ENCODE measurements at regions not wholly inside any gene's neighbourhood (a gene's known extent, or its start where the extent isn't known, plus 50 kb on each side); places are given as distances from the start of the nearest gene placed in this dataset.
"Not testable (repeated sequence)": the region's sequence is repeated elsewhere in the genome, so short reads cannot be mapped to it uniquely, and the experiment has no call there.

DNA sequence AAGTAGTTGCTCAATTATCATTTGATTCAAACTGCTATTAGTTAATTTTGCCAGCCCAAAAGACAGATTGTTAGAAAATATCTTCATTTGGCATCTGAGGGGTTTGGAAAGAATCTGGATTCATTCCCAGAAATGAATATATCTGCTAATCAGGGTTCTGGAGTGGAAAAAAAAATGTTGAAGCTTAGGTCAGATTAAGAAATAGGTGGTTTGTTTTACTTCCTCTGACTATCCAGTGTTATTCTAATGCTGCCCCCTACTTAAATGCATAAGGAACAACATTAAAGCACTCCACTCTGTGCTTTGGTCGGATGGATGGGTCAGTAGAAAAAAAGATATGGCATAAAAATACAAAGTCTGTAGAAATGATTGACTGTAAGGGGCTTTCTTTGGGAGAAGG, 89.0 kb downstream of the LUZP4 start:
- in situ Hi-C loops (cut with HindIII; ENCODE audit: low pct_unique_long_range_greater_than_20kb, low sequenced_read_pairs): no loop called here
- no peak for DNase-seq (ENCODE audit: low read depth in 1 of 2, low spot score in 1 of 2)
- no peak for TF ChIP-seq JUND (IDR thresholded peaks at IDR 0.05; ENCODE audit: low read depth)

DNA sequence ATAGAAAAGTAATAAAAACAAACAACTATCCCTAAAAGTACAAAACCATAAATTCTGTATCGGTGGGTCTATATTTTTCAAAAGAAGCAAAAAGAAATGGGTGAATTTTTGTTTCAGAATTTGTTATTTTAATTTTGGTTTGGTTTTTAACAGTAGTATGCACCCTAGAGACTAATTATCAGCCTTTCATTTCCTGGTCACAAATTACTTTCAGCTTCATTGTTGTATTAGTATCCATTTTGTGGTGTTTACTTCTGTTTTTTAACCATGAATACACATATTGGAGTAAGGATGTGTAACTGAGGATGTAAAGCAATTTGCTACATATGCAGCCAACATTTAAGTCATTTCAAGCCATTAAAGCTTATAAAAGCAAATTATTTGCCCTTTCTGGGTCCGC, 97.8 kb downstream of the LUZP4 start:
- TF ChIP-seq JUND (IDR thresholded peaks at IDR 0.05; ENCODE audit: low read depth): no peak
- no peak for DNase-seq (ENCODE audit: low read depth in 1 of 2, low spot score in 1 of 2)
- in situ Hi-C loops (cut with HindIII; ENCODE audit: low pct_unique_long_range_greater_than_20kb, low sequenced_read_pairs): no loop called here

DNA sequence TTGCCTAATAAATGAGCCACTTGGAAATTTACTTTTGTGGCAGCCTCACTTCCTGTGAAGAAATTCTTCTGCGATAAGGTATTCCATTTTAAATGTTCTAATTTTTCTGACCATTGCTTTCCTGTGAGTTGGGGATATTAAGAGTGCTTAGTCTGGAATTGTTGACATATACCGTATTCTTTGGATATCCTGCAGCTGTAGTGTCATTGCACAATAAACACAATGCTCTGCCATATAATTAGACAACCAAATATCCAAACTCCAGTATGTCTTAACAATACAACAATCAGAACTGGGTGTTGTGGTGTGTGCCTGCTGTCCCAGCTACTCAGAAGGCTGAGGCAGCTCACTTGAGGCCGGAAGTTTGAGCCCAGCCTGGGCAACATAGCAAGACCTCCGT, 99.4 kb downstream of the LUZP4 start:
- no peak for TF ChIP-seq JUND (IDR thresholded peaks at IDR 0.05; ENCODE audit: low read depth)
- no peak for DNase-seq (ENCODE audit: low read depth in 1 of 2, low spot score in 1 of 2)
- in situ Hi-C loops (cut with HindIII; ENCODE audit: low pct_unique_long_range_greater_than_20kb, low sequenced_read_pairs): no loop called here

DNA sequence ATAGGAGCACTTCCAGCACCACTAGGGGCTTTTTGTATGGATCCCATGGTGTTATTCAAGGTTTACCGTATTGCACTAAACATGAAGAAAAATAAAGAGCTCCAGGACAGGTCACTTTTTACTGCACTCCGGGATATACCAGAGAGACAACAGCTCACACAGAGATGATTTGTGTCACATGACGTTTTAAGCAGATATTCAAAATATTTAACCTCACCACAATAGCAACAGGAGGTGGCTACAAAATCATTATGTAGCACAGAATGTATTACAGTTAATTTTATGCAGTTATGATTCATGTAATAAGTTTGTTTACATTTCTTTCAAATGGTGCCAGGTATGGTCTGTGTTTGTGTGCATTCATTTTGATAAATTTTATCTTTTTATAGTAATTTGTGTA, 100.6 kb downstream of the LUZP4 start:
- in situ Hi-C loops (cut with HindIII; ENCODE audit: low pct_unique_long_range_greater_than_20kb, low sequenced_read_pairs): no loop called here
- TF ChIP-seq JUND (IDR thresholded peaks at IDR 0.05; ENCODE audit: low read depth): no peak
- no peak for DNase-seq (ENCODE audit: low read depth in 1 of 2, low spot score in 1 of 2)

DNA sequence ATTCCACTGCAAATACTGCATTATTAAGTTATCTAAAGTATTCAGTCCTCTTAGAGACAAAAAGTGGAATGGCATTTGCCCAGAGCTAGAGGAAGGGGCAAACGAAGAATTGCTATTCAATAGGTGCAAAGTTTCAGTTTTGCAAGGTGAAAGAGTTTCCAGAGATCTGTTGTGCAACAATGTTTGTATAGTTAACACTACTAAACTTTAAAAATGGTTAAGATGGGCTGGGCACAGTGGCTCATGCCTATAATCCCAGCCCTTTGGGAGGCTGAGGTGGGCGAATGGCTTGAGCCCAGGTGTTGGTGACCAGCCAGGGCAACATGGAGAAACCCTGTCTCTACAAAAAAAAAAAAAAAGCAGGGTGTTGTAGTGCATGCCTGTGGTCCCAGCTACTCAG, 102.5 kb downstream of the LUZP4 start:
- in situ Hi-C loops (cut with HindIII; ENCODE audit: low pct_unique_long_range_greater_than_20kb, low sequenced_read_pairs): no loop called here
- DNase-seq (ENCODE audit: low read depth in 1 of 2, low spot score in 1 of 2): no peak
- TF ChIP-seq JUND (IDR thresholded peaks at IDR 0.05; ENCODE audit: low read depth): no peak

DNA sequence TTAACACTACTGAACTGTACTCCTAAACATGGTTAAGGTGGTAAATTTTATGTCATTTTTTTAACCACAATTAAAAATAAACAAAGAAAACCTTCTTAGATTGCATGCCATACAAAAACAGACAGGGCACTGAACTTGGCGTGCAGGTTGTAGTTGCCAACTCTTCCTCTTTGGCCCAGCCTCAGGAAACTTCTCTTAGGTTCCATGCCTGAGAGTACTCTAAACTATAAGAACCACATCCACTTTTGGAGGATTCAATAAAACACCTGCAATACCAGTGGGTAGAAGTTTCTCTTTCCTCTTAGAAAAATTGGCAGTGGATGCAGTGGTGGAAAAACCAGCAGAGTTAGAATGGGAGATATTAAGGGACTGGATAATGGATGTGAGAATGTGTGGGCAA, 103.4 kb downstream of the LUZP4 start:
- DNase-seq (ENCODE audit: low read depth in 1 of 2, low spot score in 1 of 2): no peak
- no peak for TF ChIP-seq JUND (IDR thresholded peaks at IDR 0.05; ENCODE audit: low read depth)
- in situ Hi-C loops (cut with HindIII; ENCODE audit: low pct_unique_long_range_greater_than_20kb, low sequenced_read_pairs): no loop called here

DNA sequence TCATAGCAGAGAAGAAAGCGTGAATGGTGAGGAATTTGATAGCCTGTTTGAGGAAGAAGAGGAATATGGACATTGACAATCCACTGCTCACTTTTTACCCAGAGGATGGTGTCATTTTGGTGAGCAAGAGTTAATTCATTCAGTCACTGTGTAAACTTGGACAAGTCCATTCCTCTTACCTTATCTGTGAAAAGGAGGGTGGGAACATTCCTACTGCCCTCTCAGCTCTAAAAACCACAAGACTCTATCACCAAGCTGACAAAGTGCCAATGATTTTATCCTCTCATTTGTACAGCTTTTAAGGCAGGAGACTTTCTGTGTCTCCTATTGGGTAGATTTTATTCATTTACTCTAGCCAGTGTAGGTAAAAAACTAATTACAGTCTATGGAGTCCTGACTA, 103.8 kb downstream of the LUZP4 start:
- TF ChIP-seq JUND (IDR thresholded peaks at IDR 0.05; ENCODE audit: low read depth): no peak
- in situ Hi-C loops (cut with HindIII; ENCODE audit: low pct_unique_long_range_greater_than_20kb, low sequenced_read_pairs): no loop called here
- no peak for DNase-seq (ENCODE audit: low read depth in 1 of 2, low spot score in 1 of 2)

DNA sequence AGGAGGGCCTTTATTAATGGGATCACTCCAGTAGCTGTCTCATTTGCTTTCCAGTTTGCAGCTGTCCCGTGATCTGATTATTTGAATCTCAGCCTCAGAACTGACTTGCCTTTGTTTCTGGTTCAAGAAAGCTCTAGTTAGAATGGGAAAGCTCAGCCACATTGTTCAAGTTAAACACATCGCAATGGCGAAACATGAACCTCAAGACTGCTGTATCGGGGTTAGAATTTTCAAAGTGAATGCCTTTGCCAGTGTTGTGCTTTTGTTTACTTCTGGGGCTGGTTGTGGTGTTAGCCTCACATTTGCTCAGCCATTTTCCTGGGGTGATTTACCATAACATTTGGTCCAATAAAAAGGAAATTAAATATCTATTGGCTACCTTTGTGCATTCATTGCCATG, 105.3 kb downstream of the LUZP4 start:
- in situ Hi-C loops (cut with HindIII; ENCODE audit: low pct_unique_long_range_greater_than_20kb, low sequenced_read_pairs): not testable (repeated sequence)

DNA sequence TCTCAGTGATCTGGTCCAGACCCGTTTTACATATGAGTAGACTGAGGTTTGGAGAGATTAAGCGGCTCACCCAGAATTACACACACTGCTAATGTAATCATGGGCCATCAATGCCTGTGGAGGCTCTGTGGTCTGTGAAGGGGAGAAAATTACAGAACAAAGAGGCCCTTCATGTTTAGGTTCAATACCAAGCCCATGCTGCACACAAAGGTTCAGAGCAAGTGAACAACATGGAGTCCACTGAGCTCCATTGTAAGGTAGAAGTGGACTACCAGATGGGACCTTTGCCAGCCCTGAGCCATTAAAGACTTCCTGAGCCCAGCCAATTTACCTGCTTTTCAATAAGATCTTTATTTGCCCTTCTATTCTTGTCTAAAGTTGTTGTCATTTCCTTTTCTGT, 109.8 kb downstream of the LUZP4 start:
- in situ Hi-C loops (cut with HindIII; ENCODE audit: low pct_unique_long_range_greater_than_20kb, low sequenced_read_pairs): no loop called here
- no peak for TF ChIP-seq JUND (IDR thresholded peaks at IDR 0.05; ENCODE audit: low read depth)
- DNase-seq (ENCODE audit: low read depth in 1 of 2, low spot score in 1 of 2): no peak

More for the DNA sequence above, 105.3 kb downstream of the LUZP4 start:
- not testable (repeated sequence) for DNase-seq (ENCODE audit: low read depth in 1 of 2, low spot score in 1 of 2)

DNA sequence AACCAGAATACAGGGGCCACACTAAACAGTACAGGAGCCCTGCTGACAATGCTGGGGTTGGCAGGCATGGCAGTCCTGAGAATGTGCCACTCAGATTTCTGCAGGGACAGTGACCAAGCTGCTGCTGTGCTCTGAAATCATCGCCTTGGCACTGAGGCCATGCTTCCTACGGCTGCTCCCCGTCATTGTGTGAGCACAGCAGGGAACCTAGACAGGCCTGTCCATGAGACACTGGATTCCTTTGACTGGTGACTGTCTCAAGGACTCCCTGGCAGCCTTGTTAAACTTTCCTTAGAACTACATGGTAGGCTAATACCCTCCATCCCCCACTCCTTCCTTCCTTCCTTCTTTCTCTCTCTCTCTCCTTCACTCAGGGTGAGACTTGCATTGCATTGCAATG, 111.4 kb downstream of the LUZP4 start:
- in situ Hi-C loops (cut with HindIII; ENCODE audit: low pct_unique_long_range_greater_than_20kb, low sequenced_read_pairs): no loop called here
- no peak for TF ChIP-seq JUND (IDR thresholded peaks at IDR 0.05; ENCODE audit: low read depth)
- no peak for DNase-seq (ENCODE audit: low read depth in 1 of 2, low spot score in 1 of 2)

DNA sequence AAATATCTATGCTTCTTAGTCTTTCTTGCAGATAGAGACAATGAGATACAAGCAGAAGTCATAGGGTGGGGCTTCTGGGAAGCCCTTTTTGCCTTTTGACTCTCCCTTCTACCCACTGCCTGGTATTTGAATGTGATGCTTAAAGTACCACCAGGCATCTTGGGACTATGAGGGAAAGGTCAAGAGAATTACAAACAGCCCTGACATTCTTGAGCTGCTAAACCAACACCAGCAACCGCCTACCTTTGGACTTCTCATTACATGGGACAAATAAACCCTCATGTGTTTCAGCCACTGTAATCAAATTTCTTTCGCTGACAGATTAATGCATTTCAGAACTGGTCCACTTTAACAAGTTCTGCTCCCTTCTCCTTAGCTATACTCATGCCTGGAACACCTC, 112.8 kb downstream of the LUZP4 start:
- no peak for DNase-seq (ENCODE audit: low read depth in 1 of 2, low spot score in 1 of 2)
- no peak for TF ChIP-seq JUND (IDR thresholded peaks at IDR 0.05; ENCODE audit: low read depth)
- in situ Hi-C loops (cut with HindIII; ENCODE audit: low pct_unique_long_range_greater_than_20kb, low sequenced_read_pairs): no loop called here

DNA sequence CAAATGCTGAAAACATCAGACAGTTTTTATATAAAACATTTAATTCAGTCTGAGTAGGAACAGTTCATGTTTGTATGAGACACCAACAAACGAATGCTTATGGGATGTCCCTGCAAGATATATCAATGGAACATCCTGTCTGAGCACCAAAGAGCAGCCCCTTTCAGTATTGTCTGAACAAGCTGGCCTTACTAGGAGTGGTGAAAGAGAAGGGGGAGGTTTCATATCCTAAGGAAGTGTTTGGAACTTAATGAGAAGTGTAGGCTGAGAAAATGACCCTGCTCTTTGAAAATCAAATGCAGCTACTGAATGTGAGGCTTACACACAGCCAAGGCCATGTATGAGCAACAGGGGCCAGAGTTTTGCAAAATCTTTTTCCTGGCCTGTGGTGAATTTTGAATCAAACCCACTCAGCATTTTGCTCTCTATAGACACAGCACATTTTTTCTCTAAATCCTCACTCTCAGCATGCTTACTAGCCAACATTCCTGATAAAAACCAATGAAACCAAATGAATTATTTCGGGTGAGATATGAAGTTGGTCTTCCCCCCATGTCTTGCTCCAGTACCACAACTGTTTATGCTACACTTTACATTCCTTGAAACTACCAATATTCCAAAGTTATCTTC, 119.4 kb downstream of the LUZP4 start:
- DNase-seq (ENCODE audit: low read depth in 1 of 2, low spot score in 1 of 2): no peak
- in situ Hi-C loops (cut with HindIII; ENCODE audit: low pct_unique_long_range_greater_than_20kb, low sequenced_read_pairs): no loop called here
- no peak for TF ChIP-seq JUND (IDR thresholded peaks at IDR 0.05; ENCODE audit: low read depth)

DNA sequence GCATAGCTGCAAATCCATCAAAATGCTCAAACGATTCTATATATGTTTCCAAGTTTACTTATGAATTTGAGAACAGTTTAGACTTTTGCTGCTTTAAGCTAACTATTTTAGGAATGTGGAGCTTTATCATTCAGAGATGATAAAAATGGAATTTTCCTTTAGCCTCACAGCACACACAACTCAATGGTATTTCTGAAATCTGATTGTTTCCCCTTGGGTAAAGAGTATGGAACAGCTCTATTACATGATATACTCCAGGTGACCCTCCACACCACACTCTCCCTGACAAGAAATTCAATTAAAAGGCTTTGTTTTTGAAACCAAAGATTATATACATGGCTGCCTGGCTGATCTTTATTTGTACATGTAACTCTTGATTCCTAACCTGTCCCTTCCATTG, 120.0 kb downstream of the LUZP4 start:
- in situ Hi-C loops (cut with HindIII; ENCODE audit: low pct_unique_long_range_greater_than_20kb, low sequenced_read_pairs): no loop called here

DNA sequence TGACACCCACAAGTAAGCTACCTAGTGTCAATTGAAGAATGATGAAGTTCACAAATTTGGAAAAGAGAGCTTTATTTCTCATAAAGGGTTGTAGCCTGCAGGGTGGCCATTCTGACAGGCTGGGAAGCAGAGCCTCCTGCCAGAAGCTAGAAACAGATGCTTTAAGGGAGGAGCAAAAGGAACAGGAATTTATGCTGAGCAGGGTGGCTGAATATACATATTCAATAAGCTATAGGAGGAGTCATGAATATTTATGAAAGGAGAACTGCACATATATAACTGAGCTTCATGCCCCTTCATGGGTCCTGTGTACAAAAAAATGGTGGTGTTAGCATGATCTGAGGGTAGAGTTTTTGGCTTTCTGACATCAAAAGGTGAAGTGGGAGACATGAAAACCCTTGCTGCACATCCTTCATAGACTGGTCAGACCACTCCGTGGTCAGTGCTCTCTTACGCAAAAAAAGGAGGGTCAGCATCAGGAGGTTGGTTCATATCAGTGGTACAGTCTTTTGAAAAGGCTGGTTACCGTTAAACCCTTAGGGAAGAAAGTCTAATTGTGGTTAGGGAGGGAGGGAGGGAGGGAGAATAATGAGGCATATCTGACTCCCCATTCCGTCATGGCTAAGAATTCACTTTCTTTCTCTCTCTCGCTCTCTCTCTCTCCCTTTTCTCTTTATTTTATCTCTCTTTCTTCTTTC, 121.4 kb downstream of the LUZP4 start:
- no peak for TF ChIP-seq JUND (IDR thresholded peaks at IDR 0.05; ENCODE audit: low read depth)
- in situ Hi-C loops (cut with HindIII; ENCODE audit: low pct_unique_long_range_greater_than_20kb, low sequenced_read_pairs): no loop called here
- no peak for DNase-seq (ENCODE audit: low read depth in 1 of 2, low spot score in 1 of 2)

More for the DNA sequence above, 120.0 kb downstream of the LUZP4 start:
- no peak for TF ChIP-seq JUND (IDR thresholded peaks at IDR 0.05; ENCODE audit: low read depth)
- no peak for DNase-seq (ENCODE audit: low read depth in 1 of 2, low spot score in 1 of 2)
